Epithelial cell of esophagus (primary cell): ENCODE measurements at regions not wholly inside any gene's neighbourhood (a gene's known extent, or its start where the extent isn't known, plus 50 kb on each side); places are given as distances from the start of the nearest gene placed in this dataset.

Experiments
- DNase-seq: peaks from one replicate; pipeline ENCODE4 v3.0.0; 2010; ENCODE audit warnings: low read depth
- H3K4me3 ChIP-seq: 2 replicates; pipeline ENCODE4 v1.5.1; 2011; ENCODE audit warnings: mild to moderate bottlenecking, low read length, control low read depth
- TF ChIP-seq, protein P1 (sequence below): IDR thresholded peaks from 2 replicates; pipeline ENCODE4 v1.5.1; 2011; ENCODE audit warnings: low read depth, mild to moderate bottlenecking, low read length, control low read depth, inconsistent platforms; ENCODE audit not compliant: insufficient read depth; ENCODE audit errors: missing control alignments

- peak; percentile 58 for DNase-seq
- TF ChIP-seq, protein P1, sequence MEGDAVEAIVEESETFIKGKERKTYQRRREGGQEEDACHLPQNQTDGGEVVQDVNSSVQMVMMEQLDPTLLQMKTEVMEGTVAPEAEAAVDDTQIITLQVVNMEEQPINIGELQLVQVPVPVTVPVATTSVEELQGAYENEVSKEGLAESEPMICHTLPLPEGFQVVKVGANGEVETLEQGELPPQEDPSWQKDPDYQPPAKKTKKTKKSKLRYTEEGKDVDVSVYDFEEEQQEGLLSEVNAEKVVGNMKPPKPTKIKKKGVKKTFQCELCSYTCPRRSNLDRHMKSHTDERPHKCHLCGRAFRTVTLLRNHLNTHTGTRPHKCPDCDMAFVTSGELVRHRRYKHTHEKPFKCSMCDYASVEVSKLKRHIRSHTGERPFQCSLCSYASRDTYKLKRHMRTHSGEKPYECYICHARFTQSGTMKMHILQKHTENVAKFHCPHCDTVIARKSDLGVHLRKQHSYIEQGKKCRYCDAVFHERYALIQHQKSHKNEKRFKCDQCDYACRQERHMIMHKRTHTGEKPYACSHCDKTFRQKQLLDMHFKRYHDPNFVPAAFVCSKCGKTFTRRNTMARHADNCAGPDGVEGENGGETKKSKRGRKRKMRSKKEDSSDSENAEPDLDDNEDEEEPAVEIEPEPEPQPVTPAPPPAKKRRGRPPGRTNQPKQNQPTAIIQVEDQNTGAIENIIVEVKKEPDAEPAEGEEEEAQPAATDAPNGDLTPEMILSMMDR = peak; percentile 63
Measured at GRCh38 chr21:33127154-33127867, 57.4 kb downstream of the OLIG1 start.

DNA sequence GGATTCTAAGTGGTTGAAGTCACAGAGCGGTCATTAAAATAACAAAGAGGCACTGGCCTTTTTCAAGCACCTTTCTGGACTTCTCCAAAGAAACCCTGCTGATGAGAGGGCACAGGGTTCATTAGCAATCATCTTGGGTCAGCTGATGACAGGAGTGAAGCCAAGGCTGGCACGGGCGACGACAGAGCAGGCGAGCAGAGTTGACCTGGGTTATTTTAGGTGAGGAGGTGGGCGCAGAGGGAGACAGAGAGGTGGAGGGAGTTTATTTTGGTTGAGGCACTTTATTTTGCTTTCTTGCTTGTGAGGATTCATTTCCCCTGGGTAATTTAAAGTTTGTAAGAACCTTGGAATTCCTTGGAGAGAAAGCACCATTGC, 57.9 kb downstream of the OLIG1 start:
- H3K4me3 ChIP-seq = no peak overlapping the region
- TF ChIP-seq, protein P1 = no peak
- no peak for DNase-seq

More at GRCh38 chr21:33127154-33127867, 57.4 kb downstream of the OLIG1 start:
- H3K4me3 ChIP-seq = peak overlapping the region; percentile 27

DNA sequence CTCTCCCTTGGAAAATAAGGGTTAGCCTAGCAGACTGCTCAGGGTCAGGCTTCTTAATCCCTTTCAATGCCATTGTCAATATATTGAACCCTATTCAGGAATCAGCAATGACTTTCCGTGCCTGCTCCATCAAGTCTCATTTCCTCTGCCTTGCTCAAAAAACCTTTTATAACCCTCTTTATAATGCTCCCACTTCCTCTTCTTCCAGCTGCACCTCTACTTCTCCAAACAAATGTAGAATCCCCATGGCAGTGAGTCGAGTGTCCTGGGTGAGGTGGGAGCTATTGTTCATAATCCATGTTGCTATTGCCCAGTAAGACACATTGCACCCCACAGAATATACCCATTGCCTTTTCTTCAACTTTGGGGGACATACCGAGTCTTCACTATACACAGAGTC, 58.6 kb downstream of the OLIG1 start:
- TF ChIP-seq, protein P1 = no peak
- DNase-seq = no peak
- H3K4me3 ChIP-seq = no peak overlapping the region

DNA sequence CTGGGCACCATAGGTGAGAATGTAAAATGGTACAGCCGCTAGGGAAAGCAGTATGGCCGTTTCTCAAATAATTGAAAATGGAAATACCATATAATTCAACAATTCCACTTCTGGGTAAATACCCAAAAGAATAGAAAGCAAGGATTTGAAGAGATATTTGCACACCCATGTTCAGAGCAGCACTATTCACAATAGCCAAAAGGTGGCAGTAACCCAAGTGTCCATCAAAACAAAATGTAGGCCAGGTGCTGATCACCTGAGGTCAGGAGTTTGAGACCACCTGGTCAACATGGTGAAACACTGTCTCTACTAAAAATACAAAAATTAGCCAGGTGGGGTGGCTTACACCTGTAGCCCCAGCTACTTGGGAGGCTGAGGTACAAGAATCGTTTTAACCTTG, 62.1 kb downstream of the OLIG1 start:
- H3K4me3 ChIP-seq = no peak overlapping the region
- TF ChIP-seq, protein P1 = peak; percentile 20
- peak; percentile 10 for DNase-seq

GRCh38 chr21:33133892-33134291, 64.0 kb downstream of the OLIG1 start:
- no peak for DNase-seq
- TF ChIP-seq, protein P1 = no peak
- no peak overlapping the region for H3K4me3 ChIP-seq

DNA sequence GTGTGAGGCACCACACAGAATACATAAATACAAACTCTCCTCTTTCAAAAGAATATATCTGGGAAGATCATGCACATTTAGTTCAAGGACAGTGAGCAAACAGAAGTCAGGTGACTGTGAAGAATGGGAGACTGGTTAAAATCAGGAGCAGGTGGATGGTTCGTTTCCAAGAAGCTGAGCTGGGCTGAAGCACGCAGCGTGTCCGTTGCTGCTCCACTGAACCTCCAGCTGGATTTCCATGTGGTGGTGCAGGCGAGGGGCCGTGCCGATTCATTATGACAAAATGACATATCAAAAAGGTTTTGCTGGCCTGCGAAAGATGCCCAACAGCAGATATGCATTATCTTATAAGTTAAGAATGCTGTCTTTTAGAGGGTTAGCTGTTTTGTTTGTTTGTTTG, 66.0 kb downstream of the OLIG1 start:
- no peak for DNase-seq
- H3K4me3 ChIP-seq = no peak overlapping the region
- TF ChIP-seq, protein P1 = no peak

DNA sequence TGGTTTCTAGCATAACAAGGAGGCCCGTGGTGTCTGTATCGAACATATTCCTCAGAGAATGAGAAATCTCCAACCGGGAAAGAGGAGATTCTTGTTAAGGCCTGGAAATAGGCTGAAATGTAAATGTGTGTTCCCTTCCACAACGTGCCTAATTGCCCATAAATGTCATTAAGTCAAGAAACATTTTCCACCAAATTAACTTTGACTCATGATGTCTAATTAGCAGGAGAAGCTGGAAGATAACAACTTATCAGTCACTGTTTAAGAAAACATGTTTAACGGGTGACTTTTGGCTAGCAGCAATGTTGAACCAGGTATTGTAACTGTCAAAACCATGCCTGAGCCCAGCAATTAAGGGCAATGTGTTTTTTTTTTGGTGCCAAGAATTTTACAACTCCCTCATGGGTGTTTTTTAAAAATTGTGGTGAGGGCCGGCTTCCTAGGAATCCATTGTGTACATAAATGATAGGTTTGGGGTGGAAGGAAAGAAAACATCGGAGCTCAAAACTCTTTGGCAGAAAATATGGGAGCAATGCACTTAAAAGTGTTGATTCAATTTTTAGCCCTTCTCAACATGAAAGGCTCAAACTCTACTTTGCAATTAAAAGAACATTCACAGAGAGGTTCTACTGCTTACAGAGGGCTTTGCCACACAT, 67.0 kb downstream of the OLIG1 start:
- H3K4me3 ChIP-seq = no peak overlapping the region
- TF ChIP-seq, protein P1 = no peak
- DNase-seq = no peak
